GM18517 (cell line): ENCODE measurements at regions not wholly inside any gene's neighbourhood (a gene's known extent, or its start where the extent isn't known, plus 50 kb on each side); places are given as distances from the start of the nearest gene placed in this dataset.

Experiments used
- ATAC-seq: cut with Tn5 transposase; IDR thresholded peaks from one replicate; pipeline ENCODE4 v1.9.1; 2021; ENCODE audit warnings: mild to moderate bottlenecking, moderate library complexity; ENCODE audit not compliant: unreplicated experiment

DNA sequence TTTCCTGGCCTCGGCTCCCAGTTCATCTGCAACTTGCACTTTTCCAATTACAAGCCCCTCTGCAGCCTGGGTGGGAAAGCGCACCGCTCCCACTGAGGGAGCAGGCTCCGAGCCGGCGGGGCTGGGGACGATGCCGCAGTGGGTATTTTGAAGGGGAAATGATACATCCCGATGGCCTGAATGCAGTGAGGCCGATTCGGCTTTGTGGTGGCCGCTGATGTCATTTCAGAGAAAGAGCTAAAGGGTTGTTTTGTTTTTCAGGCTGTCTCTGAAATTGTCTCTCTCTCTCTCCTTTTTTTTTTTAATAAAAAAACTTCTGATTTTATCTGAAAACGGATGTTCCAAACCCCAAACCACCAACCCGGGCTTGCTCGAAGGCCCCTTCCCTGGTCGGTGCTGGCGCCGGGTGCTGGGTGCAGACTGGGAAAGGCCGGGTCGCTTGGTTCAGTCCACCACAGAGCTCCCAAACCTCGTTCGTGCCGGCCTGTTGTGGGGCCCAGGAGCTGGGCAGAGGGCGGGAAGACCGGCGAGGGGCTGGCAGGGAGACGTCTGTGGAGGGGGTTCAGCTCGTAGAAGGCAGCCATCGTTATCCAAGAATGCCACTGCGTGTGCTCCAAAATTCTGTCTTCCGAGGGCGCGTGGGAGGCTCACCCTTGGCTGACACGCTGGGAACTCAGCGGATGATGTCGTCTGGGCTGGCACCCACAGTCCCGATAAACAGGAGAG is 102.8 kb downstream of the FOXL1 start:
- ATAC-seq: no peak

DNA sequence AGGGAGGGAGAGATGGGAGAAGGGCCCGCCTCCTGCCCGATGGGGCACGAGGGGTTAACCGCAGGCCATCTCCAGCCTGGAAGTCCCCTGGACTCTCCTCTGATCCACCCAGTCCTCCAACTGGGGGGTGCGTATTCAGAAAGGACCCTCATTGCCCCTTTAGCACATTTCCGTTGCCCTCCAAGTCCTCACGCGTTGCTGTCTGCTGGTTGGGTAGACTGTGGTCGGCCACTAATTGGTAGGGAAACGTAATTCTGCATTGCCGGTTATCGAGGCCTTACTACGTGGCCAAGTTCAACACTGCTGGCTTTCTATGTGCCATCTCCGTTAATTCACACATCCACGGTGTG is 103.4 kb downstream of the FOXL1 start:
- no peak for ATAC-seq

DNA sequence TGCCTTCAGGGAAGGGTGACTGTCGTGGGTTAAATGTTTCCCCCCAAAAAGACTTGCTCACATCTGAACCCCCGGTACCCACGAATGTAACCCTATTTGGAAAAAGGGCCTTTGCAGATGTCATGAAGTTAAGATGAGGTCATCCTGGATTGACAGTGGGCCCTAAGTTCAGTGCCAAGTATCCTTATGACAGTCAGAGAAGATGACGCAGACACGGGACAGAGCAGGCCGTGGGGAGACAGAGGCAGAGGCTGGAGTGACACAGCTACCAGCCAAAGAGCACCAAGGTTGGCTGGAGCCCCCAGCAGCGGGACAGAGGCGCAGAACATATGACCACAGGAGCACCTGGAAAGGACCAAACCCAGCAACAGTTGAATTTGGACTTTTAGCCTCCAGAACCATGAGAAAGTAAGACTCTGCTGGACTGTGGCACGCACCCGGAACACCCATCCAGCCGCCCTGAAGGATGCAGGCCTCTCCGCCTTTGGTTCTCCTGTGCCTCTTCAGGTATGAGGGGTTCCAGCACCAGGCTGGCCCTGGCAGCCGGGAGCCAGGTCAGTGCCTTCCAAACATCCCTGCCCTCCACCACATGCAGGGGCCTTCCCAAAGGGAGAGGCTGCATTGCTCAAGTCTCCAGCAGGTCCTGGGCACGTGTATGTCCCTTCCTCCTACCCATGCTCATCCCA is 104.0 kb downstream of the FOXL1 start:
- ATAC-seq: no peak

DNA sequence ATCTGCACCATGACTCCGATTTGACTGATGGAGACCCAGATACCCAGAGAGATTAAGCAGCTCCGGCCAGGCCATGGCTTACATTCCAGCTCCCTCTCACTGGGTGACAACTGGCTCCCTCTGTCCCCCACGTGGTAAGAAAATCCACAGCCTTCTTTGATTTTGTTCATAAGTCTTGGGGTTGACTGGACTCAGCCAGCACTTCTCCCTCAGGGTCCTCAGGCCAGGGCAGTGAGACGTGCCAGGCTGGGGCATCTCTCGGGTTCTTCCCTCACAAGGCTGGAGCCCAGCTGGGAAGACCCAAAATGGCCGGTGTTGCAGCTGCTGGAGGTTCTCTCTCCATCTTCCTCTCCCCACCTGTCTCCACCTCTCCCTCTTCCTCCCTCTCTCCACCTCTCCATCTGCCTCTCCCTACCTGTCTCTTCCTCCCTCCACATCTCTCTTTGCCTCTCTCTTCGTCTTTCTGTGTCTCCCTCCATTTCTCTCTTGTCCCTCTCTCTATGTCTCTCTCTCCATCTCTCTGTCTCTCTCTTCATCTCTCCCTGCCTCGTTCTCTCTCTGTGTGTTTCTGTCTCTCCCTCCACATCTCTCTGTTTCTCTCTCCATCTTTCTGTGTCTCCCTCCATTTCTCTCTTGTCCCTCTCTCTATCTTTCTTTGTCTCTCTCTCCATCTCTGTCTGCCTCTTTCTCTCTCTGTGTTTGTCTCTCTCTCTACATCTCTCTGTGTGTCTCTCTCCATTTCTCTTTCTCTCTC is 105.3 kb downstream of the FOXL1 start:
- no peak for ATAC-seq

DNA sequence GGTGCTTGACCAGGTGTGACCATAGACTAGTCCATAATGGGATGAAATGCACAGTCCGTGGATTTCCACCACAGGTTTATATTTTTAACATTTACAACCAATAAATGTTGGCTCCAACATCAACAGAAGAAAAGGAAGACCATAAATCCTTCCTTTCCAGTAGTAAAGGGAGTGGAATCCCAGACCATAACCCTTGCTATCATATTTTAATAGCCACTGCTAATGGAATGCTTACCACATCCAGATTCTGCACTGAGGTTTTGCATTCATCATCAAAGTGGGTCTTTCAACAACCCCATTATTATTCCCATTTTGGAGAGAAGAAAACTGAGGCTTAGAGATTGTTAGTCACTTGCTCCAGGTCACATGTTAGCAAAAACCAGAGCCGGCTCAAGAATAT is 106.7 kb downstream of the FOXL1 start:
- ATAC-seq: no peak

DNA sequence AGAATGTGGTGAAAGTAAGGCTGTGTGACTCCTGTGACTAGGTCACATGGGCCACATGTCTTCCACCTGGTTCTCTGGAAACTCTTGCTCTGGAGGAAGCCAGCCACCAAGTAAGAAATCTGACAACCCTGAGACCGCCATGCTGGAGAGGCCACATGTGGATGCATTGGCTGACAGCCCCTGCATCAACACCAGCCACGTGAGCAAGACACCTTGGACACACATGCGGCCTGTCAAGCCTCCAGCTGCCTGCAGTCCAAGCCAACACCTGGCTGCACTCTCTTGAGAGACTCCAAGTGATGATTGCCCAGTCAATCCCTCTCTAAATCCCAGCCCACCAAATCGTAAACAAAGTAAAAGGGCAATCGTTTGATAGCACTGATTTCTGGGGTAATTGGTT is 112.6 kb downstream of the FOXL1 start:
- ATAC-seq: no peak

DNA sequence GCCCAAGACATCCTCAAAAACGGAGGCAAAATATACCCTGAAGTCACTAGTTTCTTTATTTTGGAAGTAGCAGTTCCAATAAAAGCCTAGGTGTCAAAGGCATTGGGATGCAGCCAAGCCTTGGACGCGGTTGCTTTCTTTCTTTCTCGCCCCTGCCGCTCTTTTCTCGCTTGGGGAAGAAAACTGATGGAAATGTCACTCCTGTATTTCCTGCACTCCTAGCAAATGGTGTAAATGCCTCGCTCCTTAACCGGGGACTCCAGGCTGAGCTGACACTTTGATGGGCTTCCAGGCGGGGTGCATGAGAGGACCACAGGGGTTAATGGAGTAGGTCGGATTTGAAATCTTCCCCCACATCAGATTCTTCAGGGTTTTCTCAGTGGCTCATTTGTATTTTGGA is 114.1 kb downstream of the FOXL1 start:
- no peak for ATAC-seq

DNA sequence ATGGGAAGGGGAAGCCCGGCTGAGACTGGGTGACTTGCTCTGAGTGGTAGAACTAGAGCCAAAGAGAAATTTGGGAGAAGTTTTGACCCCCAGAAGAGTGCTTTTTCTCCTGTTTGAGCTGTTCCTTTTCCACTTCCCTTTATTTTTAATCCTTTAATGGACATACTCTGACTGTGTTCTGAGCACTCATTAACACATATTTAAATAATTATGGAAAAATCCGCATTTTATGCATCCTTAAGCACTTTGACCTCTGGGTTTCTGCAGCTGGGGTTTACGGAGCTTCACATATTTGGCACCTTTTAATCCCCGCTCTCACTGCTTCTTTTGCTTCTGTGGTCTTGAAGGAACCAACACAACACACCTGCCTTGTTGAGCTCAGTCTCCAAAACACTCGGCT is 114.7 kb downstream of the FOXL1 start:
- ATAC-seq: no peak

DNA sequence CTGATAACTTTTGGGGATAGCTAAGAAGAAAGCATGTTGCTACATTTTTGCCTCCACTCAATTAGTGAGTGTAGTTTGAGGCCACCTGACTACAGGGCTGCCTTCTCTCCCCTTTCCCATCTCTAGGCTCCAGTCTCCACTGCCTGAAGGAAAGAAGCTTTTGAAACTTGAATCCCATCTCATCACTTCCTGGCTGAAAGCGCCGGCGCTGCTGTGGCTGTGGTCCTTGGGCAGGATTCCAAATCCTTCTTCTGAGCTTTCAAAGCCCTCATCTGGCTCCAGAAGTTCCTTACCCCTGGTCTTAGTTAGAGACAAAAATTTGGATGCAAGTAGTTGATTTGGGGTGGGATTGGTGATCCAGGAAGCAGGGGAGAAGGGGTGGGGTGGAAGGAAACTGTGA is 119.4 kb downstream of the FOXL1 start:
- no peak for ATAC-seq

DNA sequence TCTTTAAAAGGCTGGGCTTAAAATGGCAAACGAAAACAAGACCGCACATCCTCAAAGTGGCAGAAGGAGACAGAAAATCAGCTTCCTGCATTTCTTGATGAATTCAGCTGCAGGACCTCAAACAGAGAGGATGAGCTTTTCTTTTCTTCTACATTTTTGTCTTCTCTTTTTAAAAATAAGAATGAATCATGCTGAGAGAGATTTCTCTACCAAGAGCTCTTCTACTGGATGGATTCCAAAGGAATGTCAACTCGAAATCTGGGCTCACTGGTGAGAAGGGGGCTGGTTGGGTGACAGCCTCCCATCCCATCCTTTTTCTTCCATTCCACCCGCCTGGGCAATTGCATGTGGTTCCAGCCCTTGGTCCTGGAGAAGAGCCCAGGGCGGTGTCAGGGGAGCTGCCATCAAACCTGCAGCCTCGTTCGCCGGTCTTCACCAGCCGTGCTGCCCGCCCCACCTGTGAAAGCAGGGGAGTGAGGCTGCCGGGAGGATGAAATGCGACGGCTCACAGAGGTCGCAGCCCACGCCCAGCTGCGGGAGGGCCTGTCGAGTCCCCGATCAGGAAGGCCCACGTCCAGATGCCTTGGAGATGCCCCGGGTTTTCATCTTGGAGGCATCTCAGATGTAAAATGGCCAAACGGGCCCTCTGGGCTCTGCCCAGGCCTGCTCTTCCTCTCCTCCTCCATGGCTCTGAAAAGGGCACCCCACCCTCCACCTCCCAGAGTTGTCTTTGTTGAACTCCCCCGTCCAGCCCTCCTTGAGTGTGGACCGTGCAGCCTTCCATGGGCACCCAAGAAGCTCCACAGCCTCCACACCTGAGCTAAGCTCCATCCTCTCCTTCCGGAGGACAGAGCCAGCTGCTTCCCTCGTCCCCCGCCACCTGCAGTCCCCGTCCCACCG is 121.9 kb downstream of the FOXL1 start:
- ATAC-seq: no peak

DNA sequence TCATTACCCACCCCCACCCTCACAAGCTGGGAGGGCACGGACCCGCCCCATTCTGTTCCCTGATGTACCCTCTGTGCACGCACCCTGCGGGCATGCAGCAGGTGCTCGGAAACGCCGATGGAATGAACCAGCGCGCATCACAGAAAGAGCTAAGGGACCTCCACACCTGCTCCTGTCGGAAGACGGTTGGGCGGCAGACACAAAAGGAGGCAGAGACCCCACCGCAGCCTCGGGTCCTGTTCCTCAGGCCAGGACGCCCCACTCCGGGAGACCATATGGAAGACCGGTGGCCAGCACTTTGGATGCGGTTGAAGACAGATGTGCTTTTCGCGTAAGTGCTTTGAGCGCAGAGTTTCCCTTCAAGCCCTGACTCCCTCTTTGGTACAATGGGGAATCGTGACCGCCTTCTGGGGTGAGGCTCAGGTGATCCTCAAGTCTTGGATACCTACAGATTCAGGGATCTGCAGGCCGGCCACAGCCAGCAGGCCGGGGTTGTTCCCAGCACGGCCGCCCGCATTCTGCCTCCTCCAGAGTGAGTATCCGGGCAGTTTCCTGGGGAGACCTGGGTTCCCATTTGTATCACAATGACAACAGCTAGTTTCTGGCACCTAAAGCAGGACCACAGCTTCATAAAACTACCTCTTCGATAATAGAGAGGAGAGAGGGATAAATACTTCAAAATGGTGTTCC is 123.1 kb downstream of the FOXL1 start:
- ATAC-seq: no peak

DNA sequence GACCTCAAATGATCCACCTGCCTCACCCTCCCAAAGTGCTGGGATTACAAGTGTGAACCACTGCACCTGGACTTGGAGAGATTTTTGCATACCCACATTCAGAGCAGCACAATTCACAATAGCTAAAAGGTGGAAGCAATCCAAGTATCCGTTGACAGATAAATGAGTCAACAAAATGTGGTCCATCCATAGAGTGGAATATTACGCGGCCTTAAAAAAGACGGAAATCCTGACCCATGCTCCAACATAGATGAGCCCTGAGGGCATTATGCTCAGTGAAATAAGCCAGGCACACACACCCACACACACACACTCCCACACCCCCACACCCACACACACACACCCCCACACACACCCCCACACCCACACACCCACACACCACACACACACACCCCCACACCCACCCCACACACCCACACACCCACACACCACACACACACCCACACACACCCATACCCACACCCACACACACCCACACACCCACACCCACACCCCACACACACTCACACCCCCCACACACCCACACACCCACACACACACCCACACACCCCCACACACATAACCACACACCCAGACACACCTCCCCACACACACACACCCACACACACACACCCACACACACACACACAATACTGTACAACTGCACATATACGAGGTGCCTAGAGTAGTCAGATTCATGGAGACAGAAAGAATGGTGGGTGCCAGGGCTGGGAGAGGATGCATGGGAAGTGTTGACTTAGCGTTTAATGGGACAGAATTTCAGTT is 124.7 kb downstream of the FOXL1 start:
- no peak for ATAC-seq

DNA sequence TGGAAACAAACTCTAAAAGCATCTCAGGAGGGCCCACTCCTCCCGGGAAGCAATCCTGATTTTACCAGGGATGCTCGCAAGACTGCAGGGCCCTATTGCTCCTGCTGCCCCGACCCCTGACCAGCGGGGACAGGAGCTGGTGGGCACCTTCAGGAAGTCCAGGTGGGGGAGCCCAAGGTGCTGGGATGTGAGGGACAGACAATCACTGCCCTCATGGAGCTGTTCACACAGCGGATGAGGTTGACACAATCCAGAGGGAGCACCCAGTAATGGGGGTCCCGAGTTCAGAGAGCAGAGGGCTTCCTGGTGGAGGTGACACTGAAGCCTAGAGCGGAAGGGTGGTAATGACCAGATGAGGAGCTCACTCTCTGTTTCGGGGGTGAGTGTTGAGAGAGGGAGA is 126.2 kb downstream of the FOXL1 start:
- no peak for ATAC-seq

DNA sequence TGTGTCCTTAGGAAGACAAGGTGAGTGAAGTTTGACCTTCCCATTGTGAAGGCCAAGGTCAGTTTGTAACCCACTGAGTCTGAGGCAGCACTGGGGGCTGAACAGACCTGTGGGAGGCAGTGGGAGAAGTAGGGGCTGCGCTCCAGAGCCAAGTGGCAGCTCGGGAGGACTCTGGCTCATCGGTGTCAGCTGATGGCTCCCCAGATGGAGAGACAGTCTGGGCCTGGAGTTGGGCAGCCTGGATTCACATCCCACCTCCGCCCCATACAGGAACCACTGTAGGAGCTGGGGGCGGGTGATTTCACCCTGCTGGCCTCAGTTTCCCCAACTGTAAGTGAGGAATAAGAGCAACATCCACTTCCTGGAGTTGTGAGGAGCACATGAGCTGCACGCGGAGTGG is 128.4 kb downstream of the FOXL1 start:
- no peak for ATAC-seq

DNA sequence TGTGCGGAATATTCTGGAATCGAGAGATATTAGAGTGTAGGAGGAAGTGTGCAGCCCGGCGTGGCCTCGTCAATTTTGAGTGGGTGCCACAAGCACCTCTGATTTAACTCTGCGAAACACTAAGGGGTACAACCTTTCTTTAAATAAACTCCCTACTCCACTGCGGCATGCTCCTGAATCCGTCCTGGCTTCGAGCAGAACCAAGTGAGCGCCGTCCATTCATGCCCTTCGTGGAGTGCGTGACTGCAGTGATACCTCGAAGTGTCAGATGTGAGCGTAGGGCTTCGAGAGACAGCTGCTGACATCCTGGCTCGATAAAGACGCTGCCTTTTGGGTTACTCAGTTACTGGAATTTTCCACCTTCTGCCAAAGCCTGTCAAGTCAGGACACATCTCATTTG is 128.8 kb downstream of the FOXL1 start:
- ATAC-seq: no peak

DNA sequence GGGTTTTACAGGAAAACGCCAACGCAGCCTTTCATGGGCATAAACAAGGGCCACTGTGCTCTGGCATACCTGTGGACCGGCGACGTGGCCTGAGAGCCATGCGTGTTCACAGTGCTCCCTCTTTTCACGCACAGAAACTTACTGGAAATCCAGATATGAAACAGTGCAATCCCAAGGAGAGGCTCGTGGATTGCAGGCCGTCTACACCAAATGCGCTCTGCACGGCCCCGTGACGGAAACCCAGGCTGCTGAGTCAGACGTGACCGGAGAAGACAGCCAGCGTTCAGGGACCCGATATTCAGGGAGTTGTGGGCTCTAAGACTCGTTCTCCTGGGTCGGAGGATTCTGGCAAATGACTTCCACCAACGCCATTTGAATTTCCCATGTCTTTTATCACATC is 129.2 kb downstream of the FOXL1 start:
- ATAC-seq: no peak

DNA sequence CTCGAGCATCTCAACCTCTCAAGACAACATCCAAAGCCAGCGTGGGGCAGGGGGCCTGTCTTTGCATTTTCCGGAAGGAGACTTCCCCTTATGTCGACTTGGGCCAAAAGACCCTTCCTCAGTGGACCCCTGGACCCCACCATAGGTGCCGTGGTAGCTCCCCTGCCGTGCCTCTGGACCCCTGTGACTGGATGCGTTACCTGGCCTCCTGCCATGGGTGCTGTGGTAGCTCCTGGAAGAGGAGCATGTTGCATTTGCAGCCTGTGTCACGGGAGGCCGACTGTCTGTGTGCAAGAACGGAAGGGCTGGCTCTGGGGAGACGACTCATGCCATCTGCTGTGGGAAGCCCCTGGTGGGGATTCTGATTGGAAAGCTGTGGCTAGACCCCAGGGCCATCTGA is 130.1 kb downstream of the FOXL1 start:
- no peak for ATAC-seq

DNA sequence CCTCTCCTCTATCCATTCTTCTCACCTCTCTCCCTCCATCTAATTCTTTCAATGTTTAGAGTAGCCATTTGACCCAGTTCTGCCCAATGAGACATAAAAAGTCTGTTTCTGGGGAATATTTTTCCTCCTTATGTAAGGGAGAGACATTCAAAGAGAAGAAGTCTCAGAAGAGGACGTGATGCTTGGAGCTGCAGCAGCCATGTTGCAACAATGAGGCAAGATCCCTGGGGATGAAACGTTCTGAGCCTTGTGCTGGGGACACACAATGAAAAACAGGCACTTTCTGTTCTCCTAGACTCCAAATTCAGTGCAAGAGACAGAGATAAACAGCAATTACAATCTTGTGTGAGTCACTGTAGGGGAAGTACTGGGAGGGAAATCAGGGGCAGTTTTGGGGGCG is 130.8 kb downstream of the FOXL1 start:
- no peak for ATAC-seq

DNA sequence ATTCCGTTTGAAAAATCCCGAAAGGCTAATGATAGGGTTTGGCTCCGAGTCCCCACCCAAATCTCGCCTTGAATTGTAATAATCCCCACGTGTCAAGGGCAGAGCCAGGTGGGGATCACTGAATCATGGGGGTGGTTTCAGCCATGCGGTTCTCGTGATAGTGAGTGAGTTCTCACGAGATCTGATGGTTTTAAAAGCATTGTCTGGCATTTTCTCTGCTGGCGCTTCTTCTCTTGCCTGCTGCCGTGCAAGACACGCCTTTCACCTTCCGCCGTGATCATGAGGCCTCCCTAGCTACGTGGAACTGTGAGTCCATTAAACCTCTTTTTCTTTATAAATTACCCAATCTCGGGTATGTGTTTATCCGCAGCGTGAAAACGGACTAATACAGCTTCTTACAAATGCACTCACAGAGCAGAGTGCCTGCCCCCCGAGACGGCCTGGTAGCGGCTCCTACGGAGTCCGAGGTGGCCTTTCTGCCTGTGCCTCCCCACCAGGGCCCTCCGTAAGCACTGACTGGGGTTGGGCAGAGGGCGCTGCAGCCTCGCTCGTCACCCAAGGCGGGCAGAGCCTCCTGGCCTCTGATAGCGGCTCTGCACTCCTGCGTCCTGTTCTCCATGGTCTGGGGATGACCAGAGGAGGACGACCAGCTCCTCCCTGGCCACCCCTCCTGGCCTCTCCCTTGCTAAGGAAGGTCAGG is 131.7 kb downstream of the FOXL1 start:
- no peak for ATAC-seq
